IPS DF 19.7 (cell line): ENCODE measurements at regions not wholly inside any gene's neighbourhood (a gene's known extent, or its start where the extent isn't known, plus 50 kb on each side); places are given as distances from the start of the nearest gene placed in this dataset.

Source experiments
- DNase-seq: peaks from one replicate; pipeline ENCODE4 v3.0.0-alpha.2; 2013; ENCODE audit warnings: low read depth, low spot score

- no peak for DNase-seq
Observed at GRCh38 chr11:101215069-101215468, 85.5 kb upstream of the PGR start.

- no peak for DNase-seq
Observed at GRCh38 chr11:101211407-101211975, 81.9 kb upstream of the PGR start.

DNA sequence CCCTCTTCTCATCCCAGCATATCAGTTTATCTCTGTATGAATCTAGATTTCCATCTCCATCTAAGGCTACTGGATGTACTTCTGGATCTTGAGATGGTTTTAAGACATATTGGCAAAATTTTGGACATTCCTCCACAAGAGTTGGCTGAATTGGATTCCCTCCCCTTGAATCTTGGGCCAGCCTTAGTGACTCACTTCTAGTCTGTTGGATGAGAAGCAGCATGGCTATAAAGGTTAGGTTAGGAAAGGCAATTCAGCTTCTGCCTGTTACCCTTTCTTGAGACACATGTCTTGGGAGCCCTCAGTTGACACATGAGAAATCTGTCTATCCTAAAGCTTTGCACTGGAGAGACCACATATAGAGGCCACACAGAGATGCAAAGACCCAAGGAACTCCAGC, 73.0 kb upstream of the PGR start:
- DNase-seq, result no peak

DNA sequence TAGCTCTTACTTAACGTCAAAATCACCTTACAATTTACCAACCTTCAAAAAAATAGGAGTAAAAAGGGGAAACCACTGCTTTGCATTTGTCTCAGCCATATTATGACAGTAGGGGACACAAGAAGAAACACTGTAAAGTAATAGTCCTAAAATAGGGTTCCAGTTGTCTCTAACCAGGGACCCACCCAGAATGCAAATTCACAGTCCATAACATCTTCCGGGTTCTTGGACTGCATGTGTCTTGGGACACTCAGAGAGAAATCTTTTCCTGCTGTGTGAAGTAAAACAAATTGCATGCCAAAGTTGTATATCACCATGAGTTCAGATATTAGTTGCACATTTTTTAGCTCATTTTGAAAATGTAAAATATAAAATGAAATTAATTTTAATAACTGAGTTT, 69.8 kb upstream of the PGR start:
- no peak for DNase-seq

- DNase-seq, result no peak
Observed at GRCh38 chr11:101195294-101195693, 65.7 kb upstream of the PGR start.

- DNase-seq, result no peak
Observed at GRCh38 chr11:101188801-101189200, 59.2 kb upstream of the PGR start.

DNA sequence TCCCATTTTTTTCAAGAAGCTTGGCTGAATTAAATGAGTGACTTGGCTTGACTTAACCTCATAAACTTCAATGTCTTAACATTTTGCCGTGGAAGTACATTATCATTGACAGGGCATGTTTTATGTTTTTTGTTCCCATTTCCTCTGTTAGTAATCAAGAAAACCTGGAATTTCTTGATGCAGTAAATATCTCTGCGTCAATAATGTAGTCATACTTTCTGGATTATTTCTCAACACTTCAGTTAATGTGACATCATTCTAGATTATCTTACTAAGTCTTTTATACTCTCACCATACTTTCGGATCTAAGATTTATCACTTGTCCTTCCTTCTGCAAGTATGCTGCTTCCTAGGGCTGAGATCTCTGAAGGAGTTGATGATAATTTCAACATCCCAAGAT, 58.6 kb upstream of the PGR start:
- DNase-seq, result no peak

DNA sequence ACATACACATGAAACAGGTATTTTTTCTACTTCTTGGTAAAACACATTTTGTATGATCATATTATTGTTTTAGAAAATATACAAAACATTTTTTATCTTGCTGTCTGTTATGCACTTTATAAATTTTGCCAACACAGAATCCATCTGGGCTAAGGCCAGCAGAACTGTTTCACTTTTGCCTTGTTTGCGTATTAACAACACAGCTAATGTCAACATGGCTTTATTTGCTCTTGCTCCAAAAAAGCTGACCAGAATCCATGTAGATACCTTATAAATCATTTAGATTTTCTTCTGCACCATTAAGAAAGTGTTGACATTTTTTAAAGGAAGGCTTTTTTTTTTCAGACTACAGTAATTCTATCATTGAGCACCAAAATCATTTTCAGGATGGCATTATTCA, 58.1 kb upstream of the PGR start:
- no peak for DNase-seq

DNA sequence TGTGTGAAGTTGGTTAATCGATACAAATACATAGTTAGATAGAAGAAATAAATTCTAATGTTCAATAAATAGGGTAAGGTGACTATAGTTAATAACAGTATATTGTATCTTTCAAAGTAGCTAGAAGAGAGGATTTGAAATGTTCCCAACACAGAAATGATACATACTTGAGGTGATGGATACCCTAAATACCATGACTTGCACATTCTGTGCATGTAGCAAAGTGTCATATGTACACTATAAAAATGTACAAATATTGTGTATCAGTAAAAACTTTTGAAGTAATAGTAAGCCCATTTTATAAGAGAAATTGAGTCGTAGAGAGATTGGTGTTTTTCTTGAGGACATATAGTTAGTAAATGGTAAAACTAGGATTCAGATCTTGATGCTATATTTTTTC, 56.4 kb upstream of the PGR start:
- no peak for DNase-seq

DNA sequence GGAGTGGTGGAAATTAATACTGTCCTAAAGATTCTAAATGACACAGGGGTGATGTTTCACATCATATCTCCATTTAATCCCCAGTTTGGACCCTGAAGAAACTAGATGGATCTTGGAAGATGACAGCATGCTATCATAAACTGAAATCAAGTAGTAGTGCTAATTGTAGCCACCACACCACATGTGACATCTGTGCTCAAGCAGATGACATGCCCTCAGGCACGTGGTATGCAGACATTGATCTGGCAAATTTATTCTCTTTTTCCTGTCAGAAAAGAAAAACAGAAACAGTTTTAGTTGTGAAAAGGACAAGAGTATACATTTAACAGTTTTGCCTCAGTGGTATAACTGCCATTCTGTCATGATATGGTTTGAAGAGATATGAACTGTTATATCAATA, 52.9 kb upstream of the PGR start:
- DNase-seq, result no peak

DNA sequence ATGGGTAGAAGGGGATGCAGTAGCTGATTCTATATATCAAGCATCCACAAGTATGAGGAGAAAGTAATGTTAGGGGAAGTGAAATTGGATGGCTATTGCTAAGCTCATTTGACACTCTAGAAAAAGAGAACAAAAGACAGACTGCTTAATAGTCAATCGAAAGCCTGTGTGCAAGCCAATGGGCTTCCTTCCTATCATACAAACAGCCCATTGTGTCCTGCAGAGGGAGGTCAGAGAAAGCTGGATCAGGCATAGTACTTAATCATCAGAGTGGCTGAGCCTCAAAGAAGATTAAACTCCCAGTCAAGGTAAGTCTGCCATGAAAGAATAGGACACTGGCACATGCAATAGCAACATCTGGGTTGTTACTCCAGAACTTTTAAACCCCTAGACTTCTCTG, 50.9 kb upstream of the PGR start:
- no peak for DNase-seq
